ENCODE measurements at regions not wholly inside any gene's neighbourhood (a gene's known extent, or its start where the extent isn't known, plus 50 kb on each side); places are given as distances from the start of the nearest gene placed in this dataset.
A peak's percentile ranks its signal among the peaks of the same experiment; 100 is the strongest.

GRCh38 chr16:85971902-85972638, 73.1 kb downstream of the IRF8 start:
- WGBS = 72% methylated on average over 17 of the region's 17 CpGs
- H3K4me1 ChIP-seq (replicated peaks) = no peaks in the 10 kb centered on the region
- no peak overlapping the region for H3K27ac ChIP-seq
- no peak overlapping the region for H3K4me3 ChIP-seq
- no peaks in the 10 kb centered on the region for H3K27me3 ChIP-seq (replicated peaks; ENCODE audit: insufficient read depth)
- TF ChIP-seq POLR2AphosphoS5 (IDR thresholded peaks at IDR 0.05) = no peak
- TF ChIP-seq POLR2A (IDR thresholded peaks at IDR 0.05) = no peak
- no peak for TF ChIP-seq CTCF (IDR thresholded peaks at IDR 0.05)
- intact Hi-C loops (cut with DNase I) = no loop called here
- H3K36me3 ChIP-seq = no peaks in the 10 kb centered on the region
- DNase-seq (ENCODE audit: low spot score) = no peak
- no peaks in the 10 kb centered on the region for H3K9me3 ChIP-seq

DNA sequence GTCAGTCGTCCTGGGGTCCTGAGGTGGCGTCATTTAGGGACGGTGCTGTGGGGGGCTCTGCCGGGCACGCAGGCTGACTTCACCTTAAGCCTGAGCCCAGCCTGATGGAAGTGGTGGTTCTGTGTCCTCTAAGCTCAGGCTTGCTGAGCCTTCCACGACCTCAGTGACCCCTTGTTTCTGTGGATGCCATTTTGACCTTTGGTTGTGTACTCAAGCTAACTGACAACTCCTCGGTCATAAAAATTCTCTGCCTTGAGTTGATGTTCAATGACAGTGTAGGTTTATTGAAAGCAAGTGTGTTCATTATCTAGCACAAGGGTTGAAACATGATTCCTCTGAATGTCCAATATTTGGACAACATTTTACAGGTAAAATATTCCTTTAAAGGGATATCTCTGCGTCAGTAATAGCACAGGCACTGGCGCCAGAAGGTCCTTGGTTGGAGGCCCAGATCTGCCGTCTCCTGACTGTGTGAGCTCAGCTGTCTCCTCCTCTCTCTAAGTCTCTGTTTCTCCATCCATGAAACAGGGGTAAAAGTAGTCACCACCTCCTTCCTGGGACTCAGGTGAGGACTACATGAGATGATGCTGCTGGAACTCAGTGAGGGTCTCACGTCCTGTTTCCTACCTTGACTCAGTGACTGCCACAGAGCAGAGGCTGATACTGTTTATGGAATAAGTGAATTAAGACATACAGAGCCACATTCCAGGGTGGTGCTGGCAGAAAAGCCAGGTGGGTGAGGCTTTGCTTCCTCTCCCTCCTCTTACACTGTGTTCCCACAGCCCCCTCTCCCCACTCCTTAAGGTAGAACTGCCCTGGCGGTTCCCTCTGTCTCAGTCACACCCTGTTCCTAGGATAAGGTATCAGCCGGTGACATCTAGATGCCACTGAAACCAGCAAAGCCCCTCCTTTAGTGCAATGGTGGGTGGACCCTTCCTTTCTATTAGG, 75.7 kb downstream of the IRF8 start:
- H3K4me1 ChIP-seq (replicated peaks) = no peaks in the 10 kb centered on the region
- no peak overlapping the region for H3K4me3 ChIP-seq
- WGBS = 58% methylated on average over 13 of the region's 13 CpGs
- intact Hi-C loops (cut with DNase I) = no loop called here
- peak overlapping the region in 1 of 2 donors; percentile 16 for H3K27ac ChIP-seq
- no peak for DNase-seq (ENCODE audit: low spot score)
- no peaks in the 10 kb centered on the region for H3K9me3 ChIP-seq
- H3K27me3 ChIP-seq (replicated peaks; ENCODE audit: insufficient read depth) = peaks cover 2% of the 10 kb centered on the region
- no peaks in the 10 kb centered on the region for H3K36me3 ChIP-seq
- TF ChIP-seq POLR2AphosphoS5 (IDR thresholded peaks at IDR 0.05) = peak; percentile 27
- no peak for TF ChIP-seq POLR2A (IDR thresholded peaks at IDR 0.05)
- no peak for TF ChIP-seq CTCF (IDR thresholded peaks at IDR 0.05)

DNA sequence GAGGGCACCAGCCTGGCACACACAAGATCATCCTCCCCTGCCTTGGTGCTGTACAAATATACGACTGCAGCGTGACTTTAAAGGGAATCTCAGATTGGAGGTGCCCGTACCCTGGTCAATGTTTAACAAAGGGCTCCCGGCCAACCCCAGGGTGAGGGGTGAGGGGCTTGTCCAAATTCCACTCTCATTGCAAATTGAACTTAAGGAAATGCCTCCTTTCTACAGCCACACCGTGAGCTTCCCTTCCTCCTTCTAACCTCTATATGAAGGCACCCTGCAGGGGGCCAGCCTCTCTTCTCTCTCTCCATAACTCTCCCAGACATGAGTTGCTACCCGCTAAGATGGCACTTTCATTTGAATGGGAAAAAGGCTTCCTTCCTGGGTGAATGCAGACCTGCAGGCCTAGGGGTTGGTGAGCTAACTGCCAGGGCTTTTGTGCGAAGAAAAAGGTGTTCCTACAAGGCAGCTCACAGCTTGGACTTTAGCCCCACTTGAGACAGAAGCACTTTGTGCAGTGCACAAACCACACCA, 76.6 kb downstream of the IRF8 start:
- intact Hi-C loops (cut with DNase I) = no loop called here
- no peak overlapping the region for H3K27ac ChIP-seq
- H3K27me3 ChIP-seq (replicated peaks; ENCODE audit: insufficient read depth) = peaks cover 2% of the 10 kb centered on the region
- no peaks in the 10 kb centered on the region for H3K9me3 ChIP-seq
- WGBS = 44% methylated on average over 7 of the region's 7 CpGs
- no peaks in the 10 kb centered on the region for H3K36me3 ChIP-seq
- DNase-seq (ENCODE audit: low spot score) = no peak
- no peak overlapping the region for H3K4me3 ChIP-seq
- H3K4me1 ChIP-seq (replicated peaks) = no peaks in the 10 kb centered on the region
- TF ChIP-seq CTCF (IDR thresholded peaks at IDR 0.05) = no peak
- TF ChIP-seq POLR2A (IDR thresholded peaks at IDR 0.05) = no peak
- TF ChIP-seq POLR2AphosphoS5 (IDR thresholded peaks at IDR 0.05) = no peak

- Histone ChIP-seq H3K4me3 (no peak overlapping the region), H3K9me3 (no peaks in the 10 kb centered on the region), H3K4me1 (replicated peaks) (no peaks in the 10 kb centered on the region), H3K27ac (no peak overlapping the region), H3K27me3 (replicated peaks; ENCODE audit: insufficient read depth) (peaks cover 2% of the 10 kb centered on the region), H3K36me3 (no peaks in the 10 kb centered on the region)
- intact Hi-C loops (cut with DNase I) = no loop called here
- WGBS = 60% methylated on average over 22 of the region's 22 CpGs
- DNase-seq (ENCODE audit: low spot score) = no peak
- TF ChIP-seq CTCF (IDR thresholded peaks at IDR 0.05) (no peak), POLR2AphosphoS5 (IDR thresholded peaks at IDR 0.05) (no peak), POLR2A (IDR thresholded peaks at IDR 0.05) (no peak)
Observed at GRCh38 chr16:85978291-85978775, 79.4 kb downstream of the IRF8 start.
